ENCODE measurements at regions not wholly inside any gene's neighbourhood (a gene's known extent, or its start where the extent isn't known, plus 50 kb on each side); places are given as distances from the start of the nearest gene placed in this dataset.

- Histone ChIP-seq H3K4me2 (ENCODE audit: low read depth, low read length, poor library complexity, severe bottlenecking) (no peak overlapping the region), H3K36me3 (ENCODE audit: low read length) (no peaks in the 10 kb centered on the region), H3K27me3 (ENCODE audit: low read length) (no peaks in the 10 kb centered on the region), H3K9me3 (ENCODE audit: insufficient read depth, low read length) (no peaks in the 10 kb centered on the region), H3K27ac (ENCODE audit: low read depth, low read length) (no peak overlapping the region), H4K20me1 (ENCODE audit: low read depth, low read length) (no peaks in the 10 kb centered on the region), H3K79me2 (ENCODE audit: insufficient read depth, low read length) (no peaks in the 10 kb centered on the region), H3K9me2 (replicated peaks; ENCODE audit: insufficient read depth, low read length) (no peaks in the 10 kb centered on the region), H3K4me3 (ENCODE audit: insufficient read depth, low read length, poor library complexity, severe bottlenecking) (no peak overlapping the region), H3F3A (ENCODE audit: insufficient read depth) (no peaks in the 10 kb centered on the region), H2AFZ (ENCODE audit: low read depth, low read length, severe bottlenecking) (no peak overlapping the region), H3K9ac (ENCODE audit: low read length) (no peak overlapping the region)
- TF ChIP-seq CTCF (IDR thresholded peaks at IDR 0.05; ENCODE audit: insufficient read depth, low read length, poor library complexity, severe bottlenecking), result no peak
Measured at GRCh38 chr10:44647877-44648542, 263.1 kb upstream of the CXCL12 start.

GRCh38 chr10:44650691-44651661 lies 260.2 kb upstream of the TMEM72 start:
- H2AFZ ChIP-seq (ENCODE audit: low read depth, low read length, severe bottlenecking), result no peak overlapping the region
- no peaks in the 10 kb centered on the region for H3K27me3 ChIP-seq (ENCODE audit: low read length)
- H3K9me3 ChIP-seq (ENCODE audit: insufficient read depth, low read length), result no peaks in the 10 kb centered on the region
- H3K4me2 ChIP-seq (ENCODE audit: low read depth, low read length, poor library complexity, severe bottlenecking), result no peak overlapping the region
- no peaks in the 10 kb centered on the region for H3F3A ChIP-seq (ENCODE audit: insufficient read depth)
- H4K20me1 ChIP-seq (ENCODE audit: low read depth, low read length), result no peaks in the 10 kb centered on the region
- H3K36me3 ChIP-seq (ENCODE audit: low read length), result no peaks in the 10 kb centered on the region
- no peaks in the 10 kb centered on the region for H3K9me2 ChIP-seq (replicated peaks; ENCODE audit: insufficient read depth, low read length)
- H3K9ac ChIP-seq (ENCODE audit: low read length), result no peak overlapping the region
- no peak overlapping the region for H3K4me3 ChIP-seq (ENCODE audit: insufficient read depth, low read length, poor library complexity, severe bottlenecking)
- no peaks in the 10 kb centered on the region for H3K79me2 ChIP-seq (ENCODE audit: insufficient read depth, low read length)
- H3K27ac ChIP-seq (ENCODE audit: low read depth, low read length), result no peak overlapping the region
- TF ChIP-seq CTCF (IDR thresholded peaks at IDR 0.05; ENCODE audit: insufficient read depth, low read length, poor library complexity, severe bottlenecking) (no peak), EZH2phosphoT487 (conservative IDR thresholded peaks at IDR 0.05; ENCODE audit: low read length) (no peak)

GRCh38 chr10:44651834-44652233 lies 259.3 kb upstream of the TMEM72 start:
- Histone ChIP-seq H4K20me1 (ENCODE audit: low read depth, low read length) (no peaks in the 10 kb centered on the region), H3K27ac (ENCODE audit: low read depth, low read length) (no peak overlapping the region), H3F3A (ENCODE audit: insufficient read depth) (no peaks in the 10 kb centered on the region), H3K4me2 (ENCODE audit: low read depth, low read length, poor library complexity, severe bottlenecking) (no peak overlapping the region), H3K9me2 (replicated peaks; ENCODE audit: insufficient read depth, low read length) (no peaks in the 10 kb centered on the region), H3K27me3 (ENCODE audit: low read length) (no peaks in the 10 kb centered on the region), H3K9me3 (ENCODE audit: insufficient read depth, low read length) (no peaks in the 10 kb centered on the region), H3K36me3 (ENCODE audit: low read length) (no peaks in the 10 kb centered on the region), H3K9ac (ENCODE audit: low read length) (no peak overlapping the region), H2AFZ (ENCODE audit: low read depth, low read length, severe bottlenecking) (no peak overlapping the region), H3K79me2 (ENCODE audit: insufficient read depth, low read length) (no peaks in the 10 kb centered on the region), H3K4me3 (ENCODE audit: insufficient read depth, low read length, poor library complexity, severe bottlenecking) (no peak overlapping the region)
- no peak for TF ChIP-seq EZH2phosphoT487 (conservative IDR thresholded peaks at IDR 0.05; ENCODE audit: low read length)
- TF ChIP-seq CTCF (IDR thresholded peaks at IDR 0.05; ENCODE audit: insufficient read depth, low read length, poor library complexity, severe bottlenecking), result no peak
